Trophoblast cell (in vitro differentiated cells and primary cell): ENCODE measurements at regions not wholly inside any gene's neighbourhood (a gene's known extent, or its start where the extent isn't known, plus 50 kb on each side); places are given as distances from the start of the nearest gene placed in this dataset.

Source experiments
- DNase-seq, 2 donors: peaks; one replicate each; pipeline ENCODE4 v3.0.0-alpha.2; 2016
- H2AFZ ChIP-seq: 2 replicates; pipeline ENCODE4 v1.6.1; 2013; ENCODE audit warnings: low read length, moderate library complexity, mild to moderate bottlenecking; ENCODE audit not compliant: insufficient read depth, poor library complexity
- H2AK5ac ChIP-seq: 2 replicates; pipeline ENCODE4 v1.6.1; 2013; ENCODE audit warnings: mild to moderate bottlenecking, low read length
- H2BK120ac ChIP-seq: 2 replicates; pipeline ENCODE4 v1.6.1; 2013; ENCODE audit warnings: low read length, mild to moderate bottlenecking, moderate library complexity; ENCODE audit not compliant: insufficient read depth, poor library complexity
- H2BK12ac ChIP-seq: 2 replicates; pipeline ENCODE4 v1.6.1; 2013; ENCODE audit warnings: mild to moderate bottlenecking, low read length, moderate library complexity
- H2BK5ac ChIP-seq: 2 replicates; pipeline ENCODE4 v1.6.1; 2013; ENCODE audit warnings: low read length, low read depth, moderate library complexity, mild to moderate bottlenecking; ENCODE audit not compliant: poor library complexity
- H3K14ac ChIP-seq: 2 replicates; pipeline ENCODE4 v1.6.1; 2013; ENCODE audit warnings: mild to moderate bottlenecking, low read length
- H3K18ac ChIP-seq: 2 replicates; pipeline ENCODE4 v1.6.1; 2013; ENCODE audit warnings: mild to moderate bottlenecking, low read length
- H3K23ac ChIP-seq: 2 replicates; pipeline ENCODE4 v1.6.1; 2013; ENCODE audit warnings: low read length
- H3K27ac ChIP-seq: 2 replicates; pipeline ENCODE4 v1.5.1; 2013; ENCODE audit warnings: low read depth, mild to moderate bottlenecking, inconsistent platforms, low read length, moderate library complexity
- H3K27me3 ChIP-seq: 2 replicates; pipeline ENCODE4 v1.6.1; 2013; ENCODE audit warnings: inconsistent platforms, mild to moderate bottlenecking, low read length, moderate library complexity; ENCODE audit not compliant: insufficient read depth
- H3K36me3 ChIP-seq, 2 experiments: 1 replicate in 1 of 2; 2 replicates in 1 of 2; pipeline ENCODE4 v1.6.1; 2013; ENCODE audit warnings: low read length in 2 of 2, mild to moderate bottlenecking in 2 of 2, moderate library complexity in 1 of 2; ENCODE audit not compliant: insufficient read depth in 2 of 2, control insufficient read depth in 1 of 2
- H3K4ac ChIP-seq: 2 replicates; pipeline ENCODE4 v1.6.1; 2013; ENCODE audit warnings: low read depth, mild to moderate bottlenecking, low read length, moderate library complexity
- H3K4me1 ChIP-seq, 2 experiments: 1 replicate in 1 of 2; 2 replicates in 1 of 2; pipeline ENCODE4 v1.6.1; 2013; ENCODE audit warnings: low read length in 2 of 2, mild to moderate bottlenecking in 2 of 2, moderate library complexity in 1 of 2; ENCODE audit not compliant: insufficient read depth in 2 of 2, control insufficient read depth in 1 of 2
- H3K4me2 ChIP-seq: 2 replicates; pipeline ENCODE4 v1.6.1; 2013; ENCODE audit warnings: inconsistent platforms, mild to moderate bottlenecking, low read length, moderate library complexity
- H3K4me3 ChIP-seq: 2 replicates; pipeline ENCODE4 v1.5.1; 2013; ENCODE audit warnings: mild to moderate bottlenecking, low read depth, low read length, inconsistent platforms
- H3K79me1 ChIP-seq: one replicate; pipeline ENCODE4 v1.6.1; 2013; ENCODE audit warnings: low read length
- H3K79me2 ChIP-seq: 2 replicates; pipeline ENCODE4 v1.6.1; 2013; ENCODE audit warnings: low read length, mild to moderate bottlenecking; ENCODE audit not compliant: control insufficient read depth, insufficient read depth, poor library complexity
- H3K9ac ChIP-seq: 2 replicates; pipeline ENCODE4 v1.6.1; 2013; ENCODE audit warnings: mild to moderate bottlenecking, low read length
- H3K9me3 ChIP-seq: 2 replicates; pipeline ENCODE4 v1.6.1; 2013; ENCODE audit warnings: low read depth, mild to moderate bottlenecking, control low read depth, inconsistent platforms, low read length; ENCODE audit not compliant: insufficient read depth
- H4K12ac ChIP-seq: 2 replicates; pipeline ENCODE4 v1.6.1; 2013; ENCODE audit warnings: low read depth, mild to moderate bottlenecking, low read length, moderate library complexity
- H4K8ac ChIP-seq: 2 replicates; pipeline ENCODE4 v1.6.1; 2013; ENCODE audit warnings: low read depth, mild to moderate bottlenecking, low read length, moderate library complexity
- H4K91ac ChIP-seq: one replicate; pipeline ENCODE4 v1.6.1; 2013; ENCODE audit warnings: low read depth, mild to moderate bottlenecking, low read length, moderate library complexity
- WGBS: extraction: QIAGEN DNeasy Blood & Tissue Kit; methylation state at CpG from one replicate; pipeline ENCODE4 v1.1.7; 2013; ENCODE audit warnings: missing lambda C conversion rate; ENCODE audit not compliant: insufficient read length, insufficient coverage; ENCODE audit errors: extremely low coverage; 5-methylcytosine and 5-hydroxymethylcytosine counted together

GRCh38 chr20:53814060-53814459 is 220.4 kb upstream of the ZNF217 start:
- H3K4me2 ChIP-seq = no peak overlapping the region
- H3K36me3 ChIP-seq = no peaks in the 10 kb centered on the region
- H3K18ac ChIP-seq = no peak overlapping the region
- H4K91ac ChIP-seq = no peak overlapping the region
- H3K4me3 ChIP-seq = no peak overlapping the region
- no peaks in the 10 kb centered on the region for H3K27me3 ChIP-seq
- DNase-seq = no peak
- H3K79me2 ChIP-seq = no peaks in the 10 kb centered on the region
- no peak overlapping the region for H4K8ac ChIP-seq
- no peak overlapping the region for H3K27ac ChIP-seq
- no peak overlapping the region for H2BK5ac ChIP-seq
- no peaks in the 10 kb centered on the region for H3K4me1 ChIP-seq
- H3K4ac ChIP-seq = no peak overlapping the region
- H2AK5ac ChIP-seq = no peak overlapping the region
- H2BK12ac ChIP-seq = no peak overlapping the region
- no peak overlapping the region for H3K23ac ChIP-seq
- H2BK120ac ChIP-seq = no peak overlapping the region
- no peak overlapping the region for H3K14ac ChIP-seq
- no peaks in the 10 kb centered on the region for H3K79me1 ChIP-seq
- no peaks in the 10 kb centered on the region for H3K9me3 ChIP-seq
- no peak overlapping the region for H4K12ac ChIP-seq
- no CpG with 5 or more reads among the region's 2 CpGs for WGBS
- no peak overlapping the region for H2AFZ ChIP-seq
- no peak overlapping the region for H3K9ac ChIP-seq

- Histone ChIP-seq H3K27ac (no peak overlapping the region), H2BK12ac (no peak overlapping the region), H3K23ac (no peak overlapping the region), H3K79me2 (no peaks in the 10 kb centered on the region), H4K8ac (no peak overlapping the region), H3K4me3 (no peak overlapping the region), H3K18ac (no peak overlapping the region), H3K4me2 (no peak overlapping the region), H3K9ac (no peak overlapping the region), H3K27me3 (no peaks in the 10 kb centered on the region), H3K36me3 (no peaks in the 10 kb centered on the region), H3K14ac (no peak overlapping the region), H4K12ac (no peak overlapping the region), H2AK5ac (no peak overlapping the region), H2BK5ac (no peak overlapping the region), H2AFZ (no peak overlapping the region), H3K4ac (no peak overlapping the region), H3K79me1 (no peaks in the 10 kb centered on the region), H2BK120ac (no peak overlapping the region), H3K4me1 (no peaks in the 10 kb centered on the region), H3K9me3 (no peaks in the 10 kb centered on the region), H4K91ac (no peak overlapping the region)
- no peak for DNase-seq
- no CpG with 5 or more reads among the region's 5 CpGs for WGBS
These were observed 220.0 kb upstream of the ZNF217 start for GRCh38 chr20:53813636-53814035.

GRCh38 chr20:53811577-53811976 is 217.9 kb upstream of the ZNF217 start:
- Histone ChIP-seq H3K79me1 (no peaks in the 10 kb centered on the region), H3K18ac (no peak overlapping the region), H3K4me1 (no peaks in the 10 kb centered on the region), H3K4me3 (no peak overlapping the region), H2BK120ac (no peak overlapping the region), H3K9ac (no peak overlapping the region), H3K27me3 (no peaks in the 10 kb centered on the region), H4K12ac (no peak overlapping the region), H2BK12ac (no peak overlapping the region), H3K9me3 (no peaks in the 10 kb centered on the region), H3K23ac (no peak overlapping the region), H3K4me2 (no peak overlapping the region), H3K14ac (no peak overlapping the region), H4K8ac (no peak overlapping the region), H3K27ac (no peak overlapping the region), H3K36me3 (no peaks in the 10 kb centered on the region), H2AFZ (no peak overlapping the region), H3K4ac (no peak overlapping the region), H2AK5ac (no peak overlapping the region), H3K79me2 (no peaks in the 10 kb centered on the region), H2BK5ac (no peak overlapping the region), H4K91ac (no peak overlapping the region)
- DNase-seq = no peak

- Histone ChIP-seq H3K4me2 (no peak overlapping the region), H3K23ac (no peak overlapping the region), H2AFZ (no peak overlapping the region), H3K4me3 (no peak overlapping the region), H2BK120ac (no peak overlapping the region), H3K79me1 (no peaks in the 10 kb centered on the region), H3K18ac (no peak overlapping the region), H3K4ac (no peak overlapping the region), H4K8ac (no peak overlapping the region), H3K79me2 (no peaks in the 10 kb centered on the region), H3K27ac (no peak overlapping the region), H4K91ac (no peak overlapping the region), H2BK5ac (no peak overlapping the region), H3K14ac (no peak overlapping the region), H4K12ac (no peak overlapping the region), H3K27me3 (no peaks in the 10 kb centered on the region), H3K9ac (no peak overlapping the region), H2BK12ac (no peak overlapping the region), H3K9me3 (no peaks in the 10 kb centered on the region), H2AK5ac (no peak overlapping the region), H3K36me3 (no peaks in the 10 kb centered on the region), H3K4me1 (no peaks in the 10 kb centered on the region)
- no CpG with 5 or more reads among the region's 6 CpGs for WGBS
- DNase-seq = no peak
These were observed 217.2 kb upstream of the ZNF217 start for GRCh38 chr20:53810661-53811355.
